GM18502 (cell line): ENCODE measurements at regions not wholly inside any gene's neighbourhood (a gene's known extent, or its start where the extent isn't known, plus 50 kb on each side); places are given as distances from the start of the nearest gene placed in this dataset.
"Not testable (repeated sequence)": the region's sequence is repeated elsewhere in the genome, so short reads cannot be mapped to it uniquely, and the experiment has no call there.

ENCODE experiments used
- ATAC-seq: cut with Tn5 transposase; IDR thresholded peaks from one replicate; pipeline ENCODE4 v1.9.1; 2021; ENCODE audit warnings: mild to moderate bottlenecking; ENCODE audit not compliant: unreplicated experiment, poor library complexity

DNA sequence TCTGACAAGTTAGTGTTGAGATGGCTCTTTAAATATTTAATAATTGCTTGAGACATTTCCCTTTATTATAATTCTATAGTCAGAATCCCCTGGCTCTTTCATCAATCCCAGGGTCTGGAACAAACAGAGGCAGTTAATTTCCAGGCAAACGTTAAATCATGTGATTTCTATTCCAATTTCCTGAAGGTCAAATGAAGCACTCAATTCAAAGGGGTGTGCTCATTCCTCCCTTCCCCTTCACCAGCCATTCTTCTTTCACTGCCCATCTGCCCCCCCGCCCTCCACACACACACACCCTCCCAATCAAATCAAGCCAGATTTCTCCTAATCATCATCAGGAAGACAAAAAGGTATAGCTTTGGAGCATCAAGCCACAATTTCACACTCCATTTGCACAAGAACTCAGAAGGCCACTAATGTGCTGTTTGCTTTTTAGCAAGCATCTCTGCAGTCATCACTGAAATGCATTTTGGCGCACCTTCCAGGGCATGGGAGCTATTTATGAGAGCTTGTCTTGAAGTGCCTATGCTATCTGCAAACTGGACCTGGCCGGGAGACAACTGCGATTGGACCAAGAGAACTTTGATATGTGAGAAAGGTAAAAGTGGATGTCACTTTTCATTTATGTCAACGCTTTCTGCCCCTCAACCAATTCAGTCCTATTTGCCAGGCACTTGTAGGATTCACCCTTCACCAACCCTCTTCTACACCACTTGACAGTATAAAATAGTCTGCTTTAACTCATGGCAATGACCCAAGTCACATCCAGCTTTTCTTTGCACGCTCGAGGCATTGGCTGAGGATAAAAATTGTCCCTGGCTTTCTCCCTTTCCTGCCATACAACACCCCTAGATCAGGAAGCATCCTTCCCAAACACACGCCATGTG is 315.1 kb upstream of the API5 start:
- no peak for ATAC-seq

DNA sequence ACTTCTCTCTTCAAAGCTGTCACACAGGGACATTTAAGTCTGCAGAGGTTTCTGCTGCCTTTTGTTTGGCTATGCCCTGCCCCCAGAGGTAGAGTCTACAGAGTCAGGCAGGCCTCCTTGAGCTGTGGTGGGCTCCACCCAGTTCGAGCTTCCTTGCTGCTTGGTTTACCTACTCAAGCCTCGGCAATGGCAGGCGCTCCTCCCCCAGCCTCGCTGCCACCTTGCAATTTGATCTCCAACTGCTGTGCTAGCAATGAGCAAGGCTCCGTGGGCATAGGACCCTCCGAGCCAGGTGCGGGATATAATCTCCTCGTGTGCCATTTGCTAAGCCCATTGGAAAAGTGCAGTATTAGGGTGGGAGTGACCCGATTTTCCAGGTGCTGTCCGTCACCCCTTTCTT is 306.9 kb upstream of the API5 start:
- ATAC-seq: not testable (repeated sequence)

DNA sequence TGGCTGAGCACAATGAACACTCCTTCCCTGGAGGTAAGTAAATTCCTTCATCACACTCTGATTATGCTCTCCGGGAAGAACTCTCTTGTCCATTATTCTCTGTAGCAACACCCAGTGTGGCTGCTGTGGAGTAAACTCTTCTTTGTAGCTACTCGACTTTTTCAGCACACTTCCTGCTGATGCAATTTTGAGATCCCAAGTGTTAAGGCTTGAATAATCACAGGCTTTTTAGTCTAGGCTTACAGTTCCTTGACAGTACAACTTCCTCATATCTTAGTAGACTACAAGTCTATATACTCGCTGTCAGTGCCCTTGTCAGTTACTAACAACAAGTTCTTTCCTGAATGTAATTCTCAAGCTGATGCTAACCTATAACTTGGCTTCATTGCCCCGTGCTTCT is 301.8 kb upstream of the API5 start:
- no peak for ATAC-seq

DNA sequence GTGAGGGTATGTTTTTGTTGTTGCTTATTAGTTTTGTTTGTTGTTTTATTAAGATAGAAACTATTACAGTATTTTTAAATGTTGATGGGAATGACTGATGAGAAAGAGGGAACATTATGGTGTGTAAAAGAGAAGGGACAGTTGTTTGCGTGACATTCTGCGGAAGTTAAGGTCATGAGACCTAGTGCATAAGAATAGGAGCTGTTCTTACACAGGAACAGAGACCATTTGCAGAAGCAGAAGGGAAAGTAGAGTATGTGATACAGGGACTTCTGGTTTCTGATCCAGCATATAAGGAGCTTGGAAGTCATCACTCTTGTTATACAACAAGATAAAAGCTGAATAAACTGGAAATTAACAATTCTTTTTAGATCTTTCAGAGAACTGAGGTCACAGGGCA is 299.2 kb upstream of the API5 start:
- ATAC-seq: no peak

DNA sequence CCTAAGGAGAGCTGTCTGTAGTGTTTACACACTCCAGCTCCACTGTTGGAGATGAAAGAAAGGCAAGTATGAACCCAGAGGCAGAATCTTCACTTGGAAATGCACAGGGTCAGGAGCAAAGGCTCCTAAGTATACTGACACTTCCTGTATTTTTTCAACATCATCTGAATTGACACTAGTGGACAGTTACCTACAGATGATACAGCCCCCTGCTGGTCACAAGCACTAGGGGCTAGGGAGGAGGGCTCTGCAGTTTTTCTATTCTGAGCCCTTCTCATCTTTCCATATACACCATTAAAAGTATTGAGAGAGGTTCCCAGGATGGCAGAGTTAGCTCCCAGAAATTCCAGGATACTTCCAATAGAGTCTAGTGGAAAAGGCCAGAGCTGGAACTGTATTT is 290.3 kb upstream of the API5 start:
- ATAC-seq: peak; percentile 60

DNA sequence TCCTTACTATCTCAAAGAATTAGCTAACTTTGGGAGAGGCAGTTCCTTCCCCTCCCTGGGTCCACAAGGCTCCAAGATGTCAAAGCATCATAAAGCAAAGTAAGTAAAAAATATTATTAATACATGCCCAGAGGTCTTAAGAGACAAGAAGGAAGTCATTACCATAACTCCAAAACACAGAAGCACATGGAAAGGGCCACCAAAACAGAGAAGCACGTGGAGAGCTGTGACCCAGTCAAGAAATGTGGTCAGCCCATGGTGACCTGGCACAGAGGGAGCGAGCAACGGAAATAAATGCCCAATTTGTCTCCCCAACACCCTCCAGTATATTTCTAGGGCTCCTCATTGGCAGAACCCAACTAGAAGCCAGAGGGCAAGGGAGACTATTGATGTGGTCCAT is 277.5 kb upstream of the API5 start:
- ATAC-seq: no peak

DNA sequence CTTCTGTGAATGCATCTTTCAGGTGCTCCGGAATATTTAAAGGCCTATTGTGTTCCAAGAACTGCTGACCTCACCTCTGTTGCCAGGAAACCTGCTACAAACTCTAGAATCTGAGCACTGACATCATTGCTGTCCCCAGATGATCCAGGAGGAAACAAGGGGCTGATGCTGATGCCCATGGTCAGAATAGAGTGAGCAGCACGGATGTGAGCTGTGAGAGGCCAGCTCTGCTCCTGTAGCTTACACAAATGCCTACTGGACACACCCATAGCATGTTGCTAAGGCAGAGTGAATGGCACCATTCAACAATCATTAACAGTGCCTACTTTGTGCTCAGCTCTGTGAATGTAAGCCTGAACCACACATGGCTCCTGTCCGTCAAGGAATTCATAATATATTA is 276.7 kb upstream of the API5 start:
- no peak for ATAC-seq

DNA sequence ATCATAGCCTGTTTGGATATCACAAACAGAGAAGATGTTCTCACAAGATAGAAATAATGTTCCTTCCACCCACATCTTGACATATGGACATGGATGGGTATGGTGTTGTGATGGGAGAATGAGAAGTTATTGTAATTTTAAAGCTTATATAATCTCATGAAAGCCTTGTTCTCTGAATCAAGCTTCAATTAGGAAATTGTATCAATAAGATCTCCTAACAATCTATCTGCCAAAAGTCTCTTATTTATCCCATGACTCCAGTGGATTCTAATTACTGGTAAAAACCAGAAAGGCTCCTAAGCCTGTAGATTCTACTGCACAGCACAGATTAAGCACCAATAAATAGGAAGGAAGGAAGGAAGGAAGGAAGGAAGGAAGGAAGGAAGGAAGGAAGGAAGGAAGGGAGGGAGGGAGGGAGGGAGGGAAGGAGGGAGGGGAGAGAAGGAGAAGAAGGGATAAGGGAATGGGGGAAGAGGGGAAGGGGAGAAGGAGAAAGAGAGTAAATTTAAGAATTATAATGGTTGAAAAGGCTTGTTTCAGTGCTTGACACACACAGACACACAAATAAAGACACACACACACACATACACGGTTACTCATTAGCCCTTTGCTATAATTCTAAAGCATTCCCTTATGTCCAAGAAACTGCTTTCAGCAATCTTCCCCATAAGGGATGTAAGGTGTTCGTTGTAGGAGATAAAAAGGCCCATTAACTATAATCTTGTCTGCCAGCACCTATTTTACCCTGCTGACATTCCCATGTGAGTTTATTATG is 258.0 kb upstream of the API5 start:
- no peak for ATAC-seq

DNA sequence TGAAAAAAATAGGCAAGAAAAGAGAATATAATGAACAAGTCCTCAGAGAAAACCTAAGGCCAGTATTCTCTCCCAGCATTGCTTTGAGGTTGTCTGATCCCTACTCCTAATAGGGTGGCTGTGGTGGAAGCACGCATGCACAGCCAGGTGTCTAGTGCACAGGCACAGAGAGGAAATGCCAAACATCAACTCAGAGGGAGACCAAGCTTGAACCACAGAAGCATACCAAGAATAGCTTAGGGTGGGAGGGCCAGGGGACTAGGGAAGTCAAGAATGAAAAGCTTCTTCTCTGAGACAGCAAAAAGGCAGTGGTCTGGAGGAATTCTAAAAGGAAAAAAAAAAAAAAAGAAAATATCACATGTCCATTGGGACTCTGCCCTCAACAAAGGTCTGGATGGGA is 244.1 kb upstream of the API5 start:
- no peak for ATAC-seq

DNA sequence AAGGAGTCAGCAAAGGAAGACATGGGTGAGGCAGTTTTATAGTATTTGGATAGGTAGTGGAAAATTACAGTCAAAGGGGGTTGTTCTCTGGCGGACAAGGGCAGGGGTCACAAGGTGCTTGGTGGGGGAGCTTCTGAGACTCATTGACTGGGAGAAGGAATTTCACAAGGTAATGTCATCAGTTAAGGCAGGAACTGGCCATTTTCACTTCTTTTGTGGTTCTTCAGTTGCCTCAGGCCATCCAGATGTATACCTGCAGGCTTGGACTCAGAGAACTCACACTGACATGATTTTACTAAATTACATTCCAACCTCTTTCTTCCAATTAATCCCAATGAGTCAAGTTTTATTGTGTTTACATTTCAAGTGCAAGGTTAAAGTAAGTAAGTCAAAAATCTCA is 240.5 kb upstream of the API5 start:
- ATAC-seq: no peak

DNA sequence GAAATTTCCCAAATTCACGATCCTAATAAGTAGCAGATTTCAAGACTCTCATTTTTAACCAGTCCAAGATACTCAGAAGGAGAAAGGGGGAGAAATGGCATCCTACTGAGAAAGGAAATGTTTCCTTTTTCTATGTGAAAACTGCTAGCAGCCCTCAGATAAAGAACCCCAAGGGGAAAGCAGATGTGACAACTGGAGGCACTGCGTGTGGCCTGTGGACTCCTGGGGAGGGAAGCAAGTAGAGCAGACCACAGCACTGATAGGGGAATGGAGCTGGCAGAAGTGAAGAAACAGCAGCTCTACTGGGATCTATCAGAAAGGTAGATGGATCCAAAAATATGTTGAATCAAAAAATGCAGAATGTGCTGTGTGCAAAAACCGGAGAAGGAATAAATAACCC is 239.7 kb upstream of the API5 start:
- ATAC-seq: no peak

DNA sequence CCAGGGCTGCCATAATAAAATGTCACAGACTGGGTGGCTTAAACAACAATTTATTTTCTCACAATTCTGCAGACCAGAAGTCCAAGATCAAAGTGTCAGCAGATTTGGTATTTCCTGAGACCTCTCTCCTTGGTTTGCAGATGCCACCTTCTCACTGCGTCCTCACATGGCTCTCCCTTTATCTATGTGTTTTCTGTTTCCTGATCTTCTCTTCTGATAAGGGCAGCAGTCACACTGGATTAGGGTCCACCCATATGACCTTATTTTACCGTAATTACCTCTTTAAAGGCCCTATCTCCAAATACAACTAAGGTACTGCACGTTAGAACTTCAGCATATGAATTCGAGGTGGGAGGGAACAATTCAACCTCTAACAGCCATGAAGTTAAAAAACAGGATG is 238.9 kb upstream of the API5 start:
- ATAC-seq: no peak

DNA sequence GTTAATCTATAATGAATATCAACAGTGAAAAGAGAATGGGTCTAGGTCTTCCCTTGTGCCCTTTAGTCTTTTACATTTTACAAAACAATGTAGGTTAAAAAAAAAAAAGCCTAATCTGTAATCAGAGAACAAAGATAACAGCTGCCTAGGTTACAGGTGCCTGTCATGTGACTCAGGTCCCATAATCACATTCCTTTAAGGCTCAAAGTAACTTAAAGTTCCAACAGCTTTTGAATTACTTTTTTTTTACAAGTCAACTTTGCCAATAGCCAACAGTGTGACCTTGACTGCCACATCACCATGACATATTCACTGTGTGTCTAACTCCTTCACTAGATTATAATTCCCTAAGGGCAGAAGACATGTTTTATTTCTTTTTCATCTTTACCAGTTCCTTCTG is 237.0 kb upstream of the API5 start:
- ATAC-seq: no peak

DNA sequence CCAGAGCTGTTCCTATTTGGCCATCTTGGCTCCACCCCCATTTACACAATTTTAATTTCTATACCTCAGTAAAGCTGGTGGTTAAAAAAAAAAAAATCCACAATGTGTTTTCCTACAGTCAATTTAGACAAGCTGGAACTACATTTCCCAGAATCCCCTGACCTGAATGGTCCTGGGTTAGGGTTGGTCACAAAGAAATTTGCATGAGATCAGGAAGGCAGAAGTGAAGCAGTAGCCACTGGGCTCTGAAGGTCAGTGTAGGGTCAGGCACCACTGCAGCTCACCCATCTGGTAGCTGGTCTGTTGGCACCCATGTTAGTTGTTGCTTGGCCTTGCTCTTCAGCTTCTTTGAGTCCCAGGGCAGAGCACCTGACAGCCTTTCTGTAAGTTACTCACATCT is 210.7 kb upstream of the API5 start:
- ATAC-seq: no peak

DNA sequence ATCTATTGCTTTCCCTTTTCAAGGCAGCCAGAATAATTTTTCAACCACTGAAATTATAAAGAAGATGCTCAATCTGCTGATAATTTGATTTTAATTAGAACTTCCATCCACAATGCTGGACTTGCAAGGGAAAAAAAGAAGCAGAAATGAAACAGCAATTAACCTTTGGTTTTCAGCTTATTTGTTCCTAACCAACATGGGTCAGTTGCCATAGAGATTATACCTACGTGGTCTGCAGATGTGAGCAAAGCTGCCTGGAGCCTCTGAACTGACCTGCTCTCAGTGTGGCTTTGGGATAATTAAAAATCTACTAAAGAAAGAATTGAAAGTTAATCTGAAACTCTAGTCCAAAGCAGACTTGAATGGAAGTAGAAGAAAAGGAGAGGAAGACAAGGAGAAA is 195.7 kb upstream of the API5 start:
- ATAC-seq: no peak

DNA sequence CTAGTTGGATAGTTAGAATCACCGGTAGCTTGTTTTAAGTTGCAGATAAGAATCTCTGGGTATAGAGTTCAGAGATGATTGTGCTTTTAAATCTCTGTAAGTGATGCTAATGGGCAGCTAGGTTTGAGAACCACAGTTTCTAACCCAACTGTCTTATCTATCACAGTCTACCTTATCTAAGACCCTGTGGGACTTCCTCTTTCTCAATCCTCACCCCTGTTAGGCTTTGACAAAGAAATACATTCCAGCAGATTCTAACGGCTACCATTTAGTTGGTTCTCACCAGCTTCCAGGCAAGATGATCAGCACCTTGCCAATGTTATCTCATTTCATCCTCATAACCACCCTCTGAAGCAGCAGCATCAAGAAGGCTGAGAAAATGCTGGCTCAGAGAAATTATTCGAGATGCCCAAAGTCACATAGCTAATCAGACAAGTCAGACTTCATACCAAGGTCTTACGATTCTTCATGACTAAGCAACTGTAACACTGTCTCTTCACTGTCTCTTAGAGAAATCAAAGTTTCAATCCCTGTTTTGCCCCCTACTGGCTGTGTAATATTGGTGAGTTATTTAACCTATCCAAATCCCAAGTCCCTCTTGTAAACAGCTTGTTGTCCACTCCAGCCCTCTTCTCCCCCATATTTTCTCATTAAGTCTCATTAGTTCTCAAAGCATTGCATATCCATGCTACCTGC is 192.4 kb upstream of the API5 start:
- no peak for ATAC-seq

DNA sequence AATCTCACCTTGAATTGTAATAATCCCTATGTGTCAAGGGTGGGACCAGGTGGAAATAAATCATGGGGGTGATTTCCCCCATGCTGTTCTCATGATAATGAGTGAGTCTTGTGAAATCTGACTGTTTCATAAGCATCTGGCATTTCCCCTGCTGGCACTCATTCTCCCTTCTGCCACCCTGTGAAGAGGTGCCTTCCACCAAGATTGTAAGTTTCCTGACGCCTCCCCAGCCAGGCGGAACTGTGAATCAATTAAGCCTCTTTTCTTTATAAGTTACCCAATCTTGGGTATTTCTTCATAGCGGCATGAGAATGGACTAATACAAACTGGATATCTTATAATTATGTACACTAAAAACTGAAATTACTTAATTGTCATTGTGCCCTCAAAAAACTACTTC is 189.2 kb upstream of the API5 start:
- ATAC-seq: no peak

DNA sequence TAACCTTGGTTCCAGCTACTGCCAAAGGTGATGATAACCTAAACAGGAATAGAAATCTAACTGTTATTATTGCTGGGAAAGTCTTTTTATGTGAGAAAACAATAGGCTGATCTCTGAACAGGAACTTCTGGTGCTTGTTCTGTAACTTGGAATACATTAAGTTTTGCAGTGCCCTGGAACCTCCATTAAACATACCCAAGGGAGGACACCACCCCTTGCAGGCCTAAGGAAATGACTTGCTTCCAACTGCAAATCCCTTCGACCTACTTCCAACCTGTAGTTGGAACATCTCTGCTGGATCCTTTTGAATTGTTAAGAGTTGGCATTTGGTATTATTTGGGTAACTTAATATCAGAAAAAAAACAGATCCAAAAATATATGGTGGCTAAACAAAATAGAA is 188.4 kb upstream of the API5 start:
- ATAC-seq: no peak

DNA sequence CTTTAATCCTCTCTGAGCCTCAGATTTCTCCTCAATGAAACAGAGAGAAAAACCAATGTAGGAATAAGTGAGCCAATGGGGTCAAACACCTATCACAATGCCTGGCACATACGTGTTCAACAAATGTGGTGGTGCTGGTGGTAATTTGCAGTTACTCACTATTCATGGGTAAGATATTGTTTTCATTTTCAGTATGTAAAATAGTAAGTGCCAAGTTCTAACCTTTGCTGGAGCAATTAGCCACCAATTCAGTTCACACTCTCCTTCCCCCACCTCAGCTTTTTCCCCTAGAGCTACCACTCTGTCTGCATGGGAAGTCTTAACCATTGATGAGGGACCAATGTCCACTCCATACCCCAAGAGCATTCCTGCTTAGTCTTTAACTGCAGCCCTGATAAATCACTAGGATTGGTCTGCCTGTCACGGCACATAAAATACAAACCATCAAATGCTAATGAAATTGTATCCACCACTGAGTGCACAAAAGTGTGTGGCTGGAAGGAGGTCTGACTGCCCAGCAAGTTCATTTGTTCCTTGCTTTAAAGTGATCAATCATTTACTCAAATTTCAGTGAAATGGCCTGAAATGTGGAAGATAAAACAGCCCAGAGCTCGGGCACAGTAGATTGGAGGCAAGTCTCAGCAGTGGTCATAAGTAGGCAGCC is 187.4 kb upstream of the API5 start:
- no peak for ATAC-seq

DNA sequence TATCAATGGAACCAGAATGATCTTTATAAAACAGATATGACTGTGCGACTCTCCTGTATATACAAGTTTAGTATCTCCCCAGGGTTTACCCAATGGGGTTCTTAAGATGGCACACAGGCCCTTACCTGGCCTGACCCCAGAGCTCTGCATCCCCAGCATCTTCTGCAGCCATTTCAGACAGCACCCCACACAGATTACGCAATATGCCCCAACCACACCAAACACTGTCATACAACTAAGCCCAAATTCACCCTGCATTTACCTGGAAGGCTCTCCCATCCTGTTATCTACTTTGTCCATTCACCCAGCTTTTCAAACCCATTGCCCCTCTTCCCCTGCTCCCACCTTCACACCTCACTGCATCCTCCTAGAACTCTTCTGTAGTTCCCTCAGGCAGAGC is 182.5 kb upstream of the API5 start:
- no peak for ATAC-seq

DNA sequence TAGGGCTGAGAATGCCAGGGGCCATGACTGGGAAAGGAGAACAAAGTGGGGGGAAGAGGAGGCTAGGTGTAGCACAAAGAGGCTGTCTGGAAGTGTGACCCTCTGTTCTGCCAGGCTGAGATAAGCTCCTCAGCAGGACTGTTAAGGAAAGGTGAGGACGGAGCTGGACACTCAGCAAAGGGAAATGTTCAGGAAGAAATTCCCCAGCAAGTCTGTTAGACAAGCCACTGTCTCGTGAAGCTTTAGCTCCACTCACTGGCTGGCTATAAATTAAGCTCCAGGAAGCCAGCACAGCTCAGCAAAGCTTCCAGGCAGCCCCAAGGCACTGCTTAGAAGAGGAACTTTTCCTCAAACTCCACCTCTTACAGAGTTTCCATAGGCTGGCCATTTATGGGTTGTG is 181.2 kb upstream of the API5 start:
- ATAC-seq: no peak
